ENCODE measurements at regions not wholly inside any gene's neighbourhood (a gene's known extent, or its start where the extent isn't known, plus 50 kb on each side); places are given as distances from the start of the nearest gene placed in this dataset.

- no peak for DNase-seq (ENCODE audit: low spot score in 2 of 2)
- Histone ChIP-seq H3K27me3 (no peaks in the 10 kb centered on the region), H3K27ac (no peak overlapping the region), H3K36me3 (no peaks in the 10 kb centered on the region), H3K4me1 (no peaks in the 10 kb centered on the region), H3K4me3 (no peak overlapping the region), H3K9me3 (no peaks in the 10 kb centered on the region)
- TF ChIP-seq POLR2AphosphoS5 (IDR thresholded peaks at IDR 0.05) (no peak), CTCF (IDR thresholded peaks at IDR 0.05) (no peak), POLR2A (IDR thresholded peaks at IDR 0.05) (no peak)
- intact Hi-C loops (cut with DNase I; ENCODE audit: low total_unique reads) = no loop called here
These were observed 68.7 kb upstream of the TAB2 start for GRCh38 chr6:149248693-149249369.

- no peaks in the 10 kb centered on the region for H3K9me3 ChIP-seq
- TF ChIP-seq CTCF (IDR thresholded peaks at IDR 0.05) = no peak
- TF ChIP-seq POLR2AphosphoS5 (IDR thresholded peaks at IDR 0.05) = no peak
- TF ChIP-seq POLR2A (IDR thresholded peaks at IDR 0.05) = no peak
- intact Hi-C loops (cut with DNase I; ENCODE audit: low total_unique reads) = no loop called here
- no peaks in the 10 kb centered on the region for H3K4me1 ChIP-seq
- H3K27ac ChIP-seq = no peak overlapping the region
- DNase-seq (ENCODE audit: low spot score in 2 of 2) = no peak
- H3K36me3 ChIP-seq = no peaks in the 10 kb centered on the region
- H3K27me3 ChIP-seq = no peaks in the 10 kb centered on the region
- H3K4me3 ChIP-seq = no peak overlapping the region
These were observed 67.8 kb upstream of the TAB2 start for GRCh38 chr6:149249370-149250357.

- TF ChIP-seq POLR2A (IDR thresholded peaks at IDR 0.05) = no peak
- TF ChIP-seq POLR2AphosphoS5 (IDR thresholded peaks at IDR 0.05) = no peak
- no peak for TF ChIP-seq CTCF (IDR thresholded peaks at IDR 0.05)
- DNase-seq (ENCODE audit: low spot score in 2 of 2) = no peak
- Histone ChIP-seq H3K27ac (no peak overlapping the region), H3K36me3 (no peaks in the 10 kb centered on the region), H3K9me3 (no peaks in the 10 kb centered on the region), H3K27me3 (no peaks in the 10 kb centered on the region), H3K4me3 (no peak overlapping the region), H3K4me1 (no peaks in the 10 kb centered on the region)
- intact Hi-C loops (cut with DNase I; ENCODE audit: low total_unique reads) = no loop called here
These were observed 66.6 kb upstream of the TAB2 start for GRCh38 chr6:149250951-149251350.

GRCh38 chr6:149252622-149253021 is 64.9 kb upstream of the TAB2 start:
- Histone ChIP-seq H3K27ac (no peak overlapping the region), H3K9me3 (no peaks in the 10 kb centered on the region), H3K27me3 (no peaks in the 10 kb centered on the region), H3K36me3 (no peaks in the 10 kb centered on the region), H3K4me1 (no peaks in the 10 kb centered on the region), H3K4me3 (no peak overlapping the region)
- DNase-seq (ENCODE audit: low spot score in 2 of 2) = no peak
- intact Hi-C loops (cut with DNase I; ENCODE audit: low total_unique reads) = no loop called here
- TF ChIP-seq CTCF (IDR thresholded peaks at IDR 0.05) = no peak
- no peak for TF ChIP-seq POLR2AphosphoS5 (IDR thresholded peaks at IDR 0.05)
- no peak for TF ChIP-seq POLR2A (IDR thresholded peaks at IDR 0.05)

GRCh38 chr6:149254253-149254652 is 63.3 kb upstream of the TAB2 start:
- Histone ChIP-seq H3K27me3 (no peaks in the 10 kb centered on the region), H3K9me3 (no peaks in the 10 kb centered on the region), H3K4me3 (no peak overlapping the region), H3K27ac (no peak overlapping the region), H3K4me1 (no peaks in the 10 kb centered on the region), H3K36me3 (no peaks in the 10 kb centered on the region)
- intact Hi-C loops (cut with DNase I; ENCODE audit: low total_unique reads) = no loop called here
- TF ChIP-seq POLR2A (IDR thresholded peaks at IDR 0.05) (no peak), CTCF (IDR thresholded peaks at IDR 0.05) (no peak), POLR2AphosphoS5 (IDR thresholded peaks at IDR 0.05) (no peak)
- DNase-seq (ENCODE audit: low spot score in 2 of 2) = no peak

Measured in breast epithelium (tissue), 4 donors.